Prostate gland (tissue), 2 donors: ENCODE measurements at regions not wholly inside any gene's neighbourhood (a gene's known extent, or its start where the extent isn't known, plus 50 kb on each side); places are given as distances from the start of the nearest gene placed in this dataset.

ENCODE experiments used
- POLR2A ChIP-seq: fragments of 450-650 bp; IDR thresholded peaks from one replicate; pipeline ENCODE4 v1.6.1; 2016; ENCODE audit warnings: antibody characterized with exemption, mild to moderate bottlenecking
- TF ChIP-seq, protein P1 (sequence below), 4 experiments: fragments of 200-600 bp in 2 of 4; fragments of 450-650 bp in 2 of 4; sonication (generic) in 2 of 4; IDR thresholded peaks; 1 replicate in 3 of 4; 2 replicates in 1 of 4; pipeline ENCODE4 v1.5.1; 2016 to 2019; ENCODE audit warnings: antibody characterized with exemption in 4 of 4, mild to moderate bottlenecking in 2 of 4, moderate library complexity in 2 of 4

DNA sequence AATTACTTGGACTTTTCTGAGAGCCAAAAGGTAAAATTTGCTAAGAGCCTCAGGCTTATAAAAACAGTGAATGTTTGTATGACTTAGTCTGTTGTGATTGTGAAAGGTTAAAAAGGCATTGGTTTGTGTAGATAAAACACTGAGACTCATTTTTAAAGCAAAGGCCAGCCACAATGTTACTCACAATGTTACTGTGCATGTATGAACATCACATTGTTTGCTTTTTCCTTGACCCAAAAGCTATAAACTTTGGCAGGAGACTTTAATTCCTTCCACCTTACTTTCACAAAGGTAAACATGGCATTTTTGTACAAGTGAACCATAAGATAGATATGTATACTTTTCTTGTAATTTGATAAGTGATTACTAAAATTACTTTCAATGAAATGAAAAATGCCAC is 70.5 kb downstream of the NPAP1 start:
- TF ChIP-seq, protein P1, sequence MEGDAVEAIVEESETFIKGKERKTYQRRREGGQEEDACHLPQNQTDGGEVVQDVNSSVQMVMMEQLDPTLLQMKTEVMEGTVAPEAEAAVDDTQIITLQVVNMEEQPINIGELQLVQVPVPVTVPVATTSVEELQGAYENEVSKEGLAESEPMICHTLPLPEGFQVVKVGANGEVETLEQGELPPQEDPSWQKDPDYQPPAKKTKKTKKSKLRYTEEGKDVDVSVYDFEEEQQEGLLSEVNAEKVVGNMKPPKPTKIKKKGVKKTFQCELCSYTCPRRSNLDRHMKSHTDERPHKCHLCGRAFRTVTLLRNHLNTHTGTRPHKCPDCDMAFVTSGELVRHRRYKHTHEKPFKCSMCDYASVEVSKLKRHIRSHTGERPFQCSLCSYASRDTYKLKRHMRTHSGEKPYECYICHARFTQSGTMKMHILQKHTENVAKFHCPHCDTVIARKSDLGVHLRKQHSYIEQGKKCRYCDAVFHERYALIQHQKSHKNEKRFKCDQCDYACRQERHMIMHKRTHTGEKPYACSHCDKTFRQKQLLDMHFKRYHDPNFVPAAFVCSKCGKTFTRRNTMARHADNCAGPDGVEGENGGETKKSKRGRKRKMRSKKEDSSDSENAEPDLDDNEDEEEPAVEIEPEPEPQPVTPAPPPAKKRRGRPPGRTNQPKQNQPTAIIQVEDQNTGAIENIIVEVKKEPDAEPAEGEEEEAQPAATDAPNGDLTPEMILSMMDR (IDR thresholded peaks at IDR 0.05): no peak
- no peak for TF ChIP-seq POLR2A
